ENCODE measurements at regions not wholly inside any gene's neighbourhood (a gene's known extent, or its start where the extent isn't known, plus 50 kb on each side); places are given as distances from the start of the nearest gene placed in this dataset.

DNA sequence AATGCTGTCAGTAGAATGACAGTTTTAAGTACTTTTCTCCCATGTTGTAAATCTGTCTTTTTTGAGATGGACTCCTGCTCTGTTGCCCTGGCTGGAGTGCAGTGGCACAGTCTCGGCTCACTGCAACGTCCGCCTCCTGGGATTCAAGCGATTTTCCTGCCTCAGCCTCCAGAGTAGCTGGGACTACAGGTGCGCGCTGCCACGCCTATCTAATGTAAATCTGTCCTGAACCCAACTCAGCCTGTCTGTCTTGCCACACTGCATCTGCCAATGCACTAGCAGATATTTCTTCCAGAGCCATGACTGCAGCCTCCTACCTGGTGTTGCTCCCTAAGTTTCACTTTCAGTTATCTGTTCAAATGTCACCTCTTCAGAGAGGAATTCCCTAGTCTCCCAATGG lies 264.1 kb downstream of the PHF14 start:
- H3K27me3 ChIP-seq (ENCODE audit: control insufficient read depth, low read length), result no peaks in the 10 kb centered on the region
- H3K36me3 ChIP-seq (ENCODE audit: control insufficient read depth, low read length), result no peaks in the 10 kb centered on the region
- no peaks in the 10 kb centered on the region for H3K9me3 ChIP-seq (ENCODE audit: control insufficient read depth, insufficient read depth, low read length)
- no peaks in the 10 kb centered on the region for H4K20me1 ChIP-seq (ENCODE audit: control insufficient read depth, insufficient read depth, low read depth, low read length)
- no peaks in the 10 kb centered on the region for H3F3A ChIP-seq (ENCODE audit: control insufficient read depth, insufficient read depth)
- no peaks in the 10 kb centered on the region for H3K4me1 ChIP-seq (ENCODE audit: control insufficient read depth, low read length)
- H3K9me2 ChIP-seq (replicated peaks; ENCODE audit: control insufficient read depth, low read length), result no peaks in the 10 kb centered on the region
- no peaks in the 10 kb centered on the region for H3K79me2 ChIP-seq (ENCODE audit: control insufficient read depth, low read length)
- no peak overlapping the region for H3K27ac ChIP-seq (ENCODE audit: low read depth, low read length)
- no peak overlapping the region for H3K4me2 ChIP-seq (ENCODE audit: low read length)
- H3K4me3 ChIP-seq (ENCODE audit: low read length), result no peak overlapping the region
- TF ChIP-seq EZH2phosphoT487 (IDR thresholded peaks at IDR 0.05; ENCODE audit: borderline replicate concordance, low read length) (no peak), CTCF (IDR thresholded peaks at IDR 0.05; ENCODE audit: low read depth, low read length, poor library complexity, severe bottlenecking) (no peak)

- no peak for TF ChIP-seq EZH2phosphoT487 (IDR thresholded peaks at IDR 0.05; ENCODE audit: borderline replicate concordance, low read length)
- no peak for TF ChIP-seq CTCF (IDR thresholded peaks at IDR 0.05; ENCODE audit: low read depth, low read length, poor library complexity, severe bottlenecking)
- Histone ChIP-seq H4K20me1 (ENCODE audit: control insufficient read depth, insufficient read depth, low read depth, low read length) (no peaks in the 10 kb centered on the region), H3K79me2 (ENCODE audit: control insufficient read depth, low read length) (no peaks in the 10 kb centered on the region)
Measured at GRCh38 chr7:11239316-11239715, 265.6 kb downstream of the PHF14 start.

GRCh38 chr7:11243739-11244138 lies 270.1 kb downstream of the PHF14 start:
- Histone ChIP-seq H3K27me3 (ENCODE audit: control insufficient read depth, low read length) (no peaks in the 10 kb centered on the region), H3K27ac (ENCODE audit: low read depth, low read length) (no peak overlapping the region), H3K4me3 (ENCODE audit: low read length) (no peak overlapping the region), H4K20me1 (ENCODE audit: control insufficient read depth, insufficient read depth, low read depth, low read length) (no peaks in the 10 kb centered on the region), H3K9me3 (ENCODE audit: control insufficient read depth, insufficient read depth, low read length) (no peaks in the 10 kb centered on the region), H3F3A (ENCODE audit: control insufficient read depth, insufficient read depth) (no peaks in the 10 kb centered on the region), H3K4me1 (ENCODE audit: control insufficient read depth, low read length) (no peaks in the 10 kb centered on the region), H3K36me3 (ENCODE audit: control insufficient read depth, low read length) (no peaks in the 10 kb centered on the region), H3K9me2 (replicated peaks; ENCODE audit: control insufficient read depth, low read length) (no peaks in the 10 kb centered on the region), H3K4me2 (ENCODE audit: low read length) (no peak overlapping the region), H3K79me2 (ENCODE audit: control insufficient read depth, low read length) (no peaks in the 10 kb centered on the region)
- TF ChIP-seq EZH2phosphoT487 (IDR thresholded peaks at IDR 0.05; ENCODE audit: borderline replicate concordance, low read length), result no peak
- no peak for TF ChIP-seq CTCF (IDR thresholded peaks at IDR 0.05; ENCODE audit: low read depth, low read length, poor library complexity, severe bottlenecking)

More at GRCh38 chr7:11239316-11239715, 265.6 kb downstream of the PHF14 start:
- Histone ChIP-seq H3K4me1 (ENCODE audit: control insufficient read depth, low read length) (no peaks in the 10 kb centered on the region), H3K36me3 (ENCODE audit: control insufficient read depth, low read length) (no peaks in the 10 kb centered on the region), H3K4me2 (ENCODE audit: low read length) (no peak overlapping the region), H3K27ac (ENCODE audit: low read depth, low read length) (no peak overlapping the region), H3F3A (ENCODE audit: control insufficient read depth, insufficient read depth) (no peaks in the 10 kb centered on the region), H3K9me3 (ENCODE audit: control insufficient read depth, insufficient read depth, low read length) (no peaks in the 10 kb centered on the region), H3K4me3 (ENCODE audit: low read length) (no peak overlapping the region), H3K27me3 (ENCODE audit: control insufficient read depth, low read length) (no peaks in the 10 kb centered on the region), H3K9me2 (replicated peaks; ENCODE audit: control insufficient read depth, low read length) (no peaks in the 10 kb centered on the region)

- Histone ChIP-seq H3F3A (ENCODE audit: control insufficient read depth, insufficient read depth) (no peaks in the 10 kb centered on the region), H3K36me3 (ENCODE audit: control insufficient read depth, low read length) (no peaks in the 10 kb centered on the region), H3K9me2 (replicated peaks; ENCODE audit: control insufficient read depth, low read length) (no peaks in the 10 kb centered on the region), H3K27me3 (ENCODE audit: control insufficient read depth, low read length) (no peaks in the 10 kb centered on the region), H3K4me1 (ENCODE audit: control insufficient read depth, low read length) (no peaks in the 10 kb centered on the region), H3K4me2 (ENCODE audit: low read length) (no peak overlapping the region), H3K4me3 (ENCODE audit: low read length) (no peak overlapping the region), H3K79me2 (ENCODE audit: control insufficient read depth, low read length) (no peaks in the 10 kb centered on the region), H4K20me1 (ENCODE audit: control insufficient read depth, insufficient read depth, low read depth, low read length) (no peaks in the 10 kb centered on the region), H3K27ac (ENCODE audit: low read depth, low read length) (no peak overlapping the region), H3K9me3 (ENCODE audit: control insufficient read depth, insufficient read depth, low read length) (no peaks in the 10 kb centered on the region)
- TF ChIP-seq CTCF (IDR thresholded peaks at IDR 0.05; ENCODE audit: low read depth, low read length, poor library complexity, severe bottlenecking) (no peak), EZH2phosphoT487 (IDR thresholded peaks at IDR 0.05; ENCODE audit: borderline replicate concordance, low read length) (no peak)
Measured at GRCh38 chr7:11244149-11244548, 270.5 kb downstream of the PHF14 start.

All from DOHH2 (cell line).